KOPT-K1 (cell line): ENCODE measurements at regions not wholly inside any gene's neighbourhood (a gene's known extent, or its start where the extent isn't known, plus 50 kb on each side); places are given as distances from the start of the nearest gene placed in this dataset.
"Not testable (repeated sequence)": the region's sequence is repeated elsewhere in the genome, so short reads cannot be mapped to it uniquely, and the experiment has no call there.

Source experiments
- H3K27ac ChIP-seq: fragments of 200-600 bp; sonication (generic); 2 replicates; pipeline ENCODE4 v1.5.1; 2016; ENCODE audit warnings: antibody characterized with exemption, mild to moderate bottlenecking, low read depth, low read length; ENCODE audit not compliant: poor library complexity, severe bottlenecking
- H3K36me3 ChIP-seq: fragments of 200-600 bp; sonication (generic); 2 replicates; pipeline ENCODE4 v1.5.1; 2017; ENCODE audit warnings: antibody characterized with exemption, mild to moderate bottlenecking, low read length, moderate library complexity; ENCODE audit not compliant: insufficient read depth
- H3K9me3 ChIP-seq: fragments of 200-600 bp; sonication (generic); 2 replicates; pipeline ENCODE4 v1.5.1; 2017; ENCODE audit warnings: antibody characterized with exemption, low read length, mild to moderate bottlenecking; ENCODE audit not compliant: insufficient read depth, poor library complexity, severe bottlenecking

DNA sequence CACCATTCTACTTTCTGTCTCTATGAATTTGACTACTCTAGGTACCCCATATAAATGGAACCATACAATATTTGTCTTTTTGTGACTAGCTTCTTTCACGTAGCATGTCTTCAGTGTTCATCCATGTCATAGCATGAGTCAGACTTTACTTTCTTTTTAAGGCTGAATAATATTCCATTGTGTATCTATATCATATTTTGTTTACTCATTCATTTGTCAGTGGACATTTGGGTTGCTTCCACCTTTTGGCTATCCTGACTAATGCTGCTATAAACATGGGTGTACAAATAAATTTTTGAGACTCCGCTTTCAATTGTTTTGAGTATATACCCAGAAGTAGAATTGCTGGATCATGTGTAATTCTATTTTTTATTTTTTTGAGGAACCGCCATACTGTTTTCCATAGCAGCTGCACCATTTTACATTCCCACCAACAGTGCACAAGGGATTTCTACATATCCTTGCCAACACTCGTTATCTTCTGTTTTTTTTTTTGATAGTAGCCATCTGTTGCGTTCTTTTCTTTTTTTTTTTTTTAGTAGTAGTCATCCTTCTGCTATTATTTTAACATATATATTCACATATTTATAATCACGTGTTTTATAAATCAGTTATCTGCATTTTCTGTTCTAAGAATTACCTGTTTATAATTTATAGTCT is 158.0 kb upstream of the MED14 start:
- H3K36me3 ChIP-seq: no peaks in the 10 kb centered on the region
- H3K27ac ChIP-seq: no peak overlapping the region
- peaks cover 11% of the 10 kb centered on the region for H3K9me3 ChIP-seq

DNA sequence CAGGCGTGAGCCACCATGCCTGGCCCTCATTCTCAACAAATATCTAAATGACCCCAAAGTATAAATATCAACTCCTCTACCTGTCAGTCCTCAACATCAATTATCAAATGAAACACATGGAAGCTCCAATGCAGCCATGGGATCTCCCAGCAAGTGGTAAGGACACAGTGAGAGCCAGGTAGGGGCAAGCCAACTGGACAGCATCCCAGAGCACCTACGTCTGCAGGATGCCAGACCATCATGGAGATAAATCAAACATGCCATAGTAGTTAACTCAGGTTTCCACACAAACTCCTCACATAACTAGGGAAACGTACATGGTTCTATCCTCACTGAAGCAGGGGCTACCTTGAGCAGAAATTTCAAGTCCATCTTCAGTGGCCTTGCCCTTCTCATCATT is 159.9 kb upstream of the MED14 start:
- peaks cover 11% of the 10 kb centered on the region for H3K9me3 ChIP-seq
- no peak overlapping the region for H3K27ac ChIP-seq
- no peaks in the 10 kb centered on the region for H3K36me3 ChIP-seq

DNA sequence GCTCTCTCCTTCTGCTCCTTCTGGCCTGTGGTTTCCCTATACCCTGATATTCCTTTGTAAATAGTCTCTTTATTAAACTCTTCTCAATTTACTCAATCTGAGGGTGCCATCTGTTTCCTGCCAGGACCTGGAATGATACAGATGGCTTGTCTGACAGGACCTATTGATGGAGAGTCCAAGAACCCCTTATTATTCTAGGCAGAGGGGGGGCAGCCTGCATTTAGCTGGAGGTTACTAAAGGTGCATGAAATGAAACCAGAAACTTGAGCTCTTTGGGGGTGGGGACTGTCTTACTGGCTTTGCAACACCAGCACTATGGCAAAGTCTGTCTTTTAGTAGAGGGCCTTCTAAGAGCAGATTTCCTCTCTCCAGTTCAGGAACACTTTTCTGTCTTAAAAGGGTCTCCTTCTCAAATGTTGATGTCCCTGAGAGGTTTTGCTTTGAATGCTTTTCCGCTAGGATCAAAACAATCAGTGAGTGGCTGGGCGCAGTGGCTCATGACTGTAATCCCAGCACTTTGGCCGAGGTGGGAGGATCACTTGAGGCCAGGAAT is 162.5 kb upstream of the MED14 start:
- H3K9me3 ChIP-seq: no peaks in the 10 kb centered on the region
- no peaks in the 10 kb centered on the region for H3K36me3 ChIP-seq
- no peak overlapping the region for H3K27ac ChIP-seq

DNA sequence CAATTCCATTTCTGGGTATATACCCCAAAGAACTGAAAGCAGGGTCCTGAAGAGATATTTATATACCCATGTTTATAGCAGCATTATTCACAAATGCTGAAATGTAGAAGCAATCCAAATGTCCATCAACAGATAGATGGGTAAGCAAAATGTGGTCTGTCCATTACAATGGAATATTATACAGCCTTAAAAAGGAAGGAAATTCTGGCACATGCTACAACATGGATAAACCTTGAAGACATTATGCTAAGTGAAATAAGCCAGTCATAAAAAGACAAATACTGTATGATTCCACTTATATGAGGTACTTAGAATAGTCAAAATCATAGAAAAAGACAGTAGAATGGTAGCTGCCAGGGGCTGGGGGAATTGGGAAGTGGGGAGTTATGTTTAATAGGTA is 169.4 kb upstream of the MED14 start:
- H3K36me3 ChIP-seq, H3K27ac ChIP-seq, H3K9me3 ChIP-seq: not testable (repeated sequence)

DNA sequence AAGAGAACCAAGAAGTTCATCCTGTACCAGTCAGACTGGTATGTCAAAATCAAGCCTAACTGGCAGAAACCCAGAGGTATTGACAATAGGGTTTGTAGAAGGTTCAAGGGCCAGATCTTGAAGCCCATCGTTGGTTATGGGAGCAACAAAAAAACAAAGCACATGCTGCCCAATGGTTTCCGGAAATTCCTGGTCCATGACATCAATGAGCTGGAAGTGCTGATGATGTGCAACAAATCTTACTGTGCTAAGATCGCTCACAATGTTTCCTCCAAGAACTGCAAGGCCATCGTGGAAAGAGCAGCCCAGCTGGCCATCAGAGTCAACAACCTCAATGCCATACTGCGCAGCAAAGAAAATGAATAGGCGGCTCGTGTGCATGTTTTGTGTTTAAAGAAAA is 172.7 kb upstream of the MED14 start:
- Histone ChIP-seq H3K36me3 (no peaks in the 10 kb centered on the region), H3K27ac (no peak overlapping the region), H3K9me3 (no peaks in the 10 kb centered on the region)

DNA sequence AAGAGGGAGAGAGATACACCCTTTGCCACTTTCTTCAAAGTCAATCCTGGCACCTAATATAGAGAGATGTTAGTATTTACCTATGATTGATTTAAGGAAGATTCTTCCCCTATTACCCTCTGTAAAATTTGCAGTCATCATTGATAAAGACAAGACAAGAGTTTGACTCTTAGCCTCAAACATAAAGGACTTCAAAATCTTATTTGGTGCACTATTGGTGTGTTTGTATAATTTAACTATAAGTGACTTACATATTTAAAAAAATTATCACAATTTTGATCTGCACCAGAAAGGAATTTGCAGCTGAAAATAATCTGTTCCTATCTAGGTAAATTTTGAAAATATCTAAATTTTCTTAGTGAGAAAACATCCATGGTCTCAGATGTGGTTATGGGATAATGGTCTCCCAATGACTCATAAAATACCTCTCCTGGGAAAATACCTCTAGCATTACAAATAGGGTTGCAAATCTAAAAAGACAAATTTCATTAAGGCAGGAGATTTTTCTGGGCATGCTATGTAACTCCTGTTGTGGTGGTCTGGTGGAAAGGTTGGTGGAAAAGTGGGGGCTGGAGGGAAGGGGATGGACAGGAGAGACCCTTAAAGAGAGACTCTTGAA is 173.6 kb upstream of the MED14 start:
- Histone ChIP-seq H3K9me3 (no peaks in the 10 kb centered on the region), H3K27ac (no peak overlapping the region), H3K36me3 (no peaks in the 10 kb centered on the region)

DNA sequence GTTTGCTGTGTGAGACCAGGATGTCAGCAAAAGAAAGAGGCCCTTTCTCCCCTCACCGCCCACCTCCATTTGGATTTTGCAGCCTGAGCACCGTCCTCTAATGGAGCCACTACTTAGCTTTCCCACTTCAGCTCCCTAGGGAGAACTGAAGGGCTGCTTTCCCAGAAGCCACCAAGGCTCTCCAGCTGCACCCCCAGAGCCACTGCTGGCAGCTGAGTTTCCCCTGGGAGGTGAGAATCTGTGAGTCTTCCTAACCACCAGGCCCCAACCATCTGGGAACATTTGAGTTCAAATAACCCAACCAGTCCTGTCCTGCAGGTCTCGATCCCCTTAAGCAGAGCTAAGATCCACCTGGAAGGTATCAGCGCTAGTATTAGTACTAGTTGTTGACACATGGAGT is 173.1 kb upstream of the USP9X start:
- Histone ChIP-seq H3K36me3 (no peaks in the 10 kb centered on the region), H3K27ac (no peak overlapping the region), H3K9me3 (no peaks in the 10 kb centered on the region)

DNA sequence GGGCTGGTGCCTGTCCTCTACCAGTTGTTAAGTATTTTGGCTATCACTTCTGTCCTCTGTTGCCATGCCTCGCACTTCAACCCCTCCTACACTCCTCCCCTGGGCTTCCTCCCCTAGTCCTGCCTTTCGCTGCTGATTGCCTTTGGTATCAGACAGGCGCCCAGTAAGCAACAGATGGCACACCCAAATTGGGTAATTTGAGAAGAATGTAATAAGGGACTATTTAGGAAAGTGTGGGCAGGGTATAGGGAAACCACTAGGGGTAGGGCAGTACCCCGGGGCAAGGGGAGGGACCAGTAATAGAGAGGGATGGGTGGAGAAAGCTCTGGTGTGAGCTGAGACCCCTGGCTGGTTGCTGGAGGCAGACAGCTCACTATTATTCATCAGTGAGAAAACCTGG is 172.7 kb upstream of the USP9X start:
- Histone ChIP-seq H3K9me3 (no peaks in the 10 kb centered on the region), H3K27ac (no peak overlapping the region), H3K36me3 (no peaks in the 10 kb centered on the region)

DNA sequence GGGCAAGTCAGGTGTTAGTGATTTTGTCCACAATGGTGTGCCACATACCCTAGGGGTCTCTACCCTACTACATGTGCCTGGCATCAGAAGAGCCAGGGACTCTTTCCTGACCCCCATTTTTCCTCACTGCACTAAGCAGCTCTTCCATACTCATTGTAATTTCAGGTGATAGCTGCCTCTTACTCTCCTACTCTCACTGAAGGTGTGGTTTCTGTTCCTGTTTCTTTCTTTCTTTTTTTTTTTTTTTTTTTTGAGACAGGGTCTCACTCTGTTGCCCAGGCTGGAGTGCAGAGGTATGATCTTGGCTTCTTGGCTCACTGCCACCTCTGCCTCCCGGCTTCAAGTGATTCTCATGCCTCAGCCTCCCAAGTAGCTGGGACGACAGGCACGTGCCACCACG is 164.9 kb upstream of the USP9X start:
- Histone ChIP-seq H3K9me3 (no peaks in the 10 kb centered on the region), H3K36me3 (no peaks in the 10 kb centered on the region), H3K27ac (no peak overlapping the region)

DNA sequence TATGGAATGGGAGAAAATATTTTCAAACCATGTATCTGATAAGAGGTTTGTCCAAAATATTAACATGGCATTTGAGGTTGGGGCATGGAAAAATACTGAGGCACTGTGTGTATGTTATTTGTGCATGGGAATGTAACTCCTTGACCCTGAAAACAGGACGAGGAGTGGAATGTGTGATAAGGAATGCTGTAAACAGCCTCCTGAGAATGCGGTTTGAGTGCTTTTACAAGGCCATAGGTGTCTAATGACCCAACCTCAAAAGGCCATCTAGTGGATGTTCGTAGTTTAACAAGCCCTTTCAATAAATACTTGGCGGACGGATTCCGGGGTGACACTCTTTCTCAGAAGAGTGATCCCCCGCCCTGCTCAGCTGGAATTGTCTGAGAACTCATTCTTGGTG is 162.9 kb upstream of the USP9X start:
- Histone ChIP-seq H3K9me3 (no peaks in the 10 kb centered on the region), H3K36me3 (no peaks in the 10 kb centered on the region), H3K27ac (no peak overlapping the region)

DNA sequence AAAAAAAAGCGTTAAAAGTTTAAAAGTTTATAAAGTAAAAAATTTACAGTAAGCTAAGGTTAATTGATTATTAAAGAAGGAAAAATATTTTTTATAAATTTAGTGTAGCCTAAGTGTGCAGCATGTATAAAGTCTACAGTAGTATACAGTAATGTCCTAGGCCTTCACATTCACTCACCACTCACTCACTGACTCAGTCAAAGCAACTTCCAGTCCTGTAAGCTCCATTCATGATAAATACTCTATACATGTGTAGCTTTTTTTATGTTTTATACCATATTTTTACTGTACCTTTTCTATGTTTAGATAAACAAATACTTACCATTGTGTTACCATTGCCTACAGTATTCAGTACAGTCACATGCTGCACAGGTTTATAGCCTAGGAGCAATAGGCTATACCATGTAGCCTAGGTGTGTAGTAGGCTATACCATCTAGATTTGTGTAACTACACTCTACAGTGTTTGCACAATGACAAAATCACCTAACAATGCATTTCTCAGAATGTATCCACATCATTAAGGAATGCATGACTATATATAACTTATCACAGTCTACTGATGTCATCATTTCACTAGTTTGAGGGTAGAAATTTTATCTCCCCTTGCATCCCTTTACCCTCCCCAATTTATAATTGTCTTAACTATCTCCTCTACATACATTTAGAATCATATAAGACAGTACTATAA is 158.4 kb upstream of the USP9X start:
- not testable (repeated sequence) for H3K27ac ChIP-seq, H3K36me3 ChIP-seq, H3K9me3 ChIP-seq

DNA sequence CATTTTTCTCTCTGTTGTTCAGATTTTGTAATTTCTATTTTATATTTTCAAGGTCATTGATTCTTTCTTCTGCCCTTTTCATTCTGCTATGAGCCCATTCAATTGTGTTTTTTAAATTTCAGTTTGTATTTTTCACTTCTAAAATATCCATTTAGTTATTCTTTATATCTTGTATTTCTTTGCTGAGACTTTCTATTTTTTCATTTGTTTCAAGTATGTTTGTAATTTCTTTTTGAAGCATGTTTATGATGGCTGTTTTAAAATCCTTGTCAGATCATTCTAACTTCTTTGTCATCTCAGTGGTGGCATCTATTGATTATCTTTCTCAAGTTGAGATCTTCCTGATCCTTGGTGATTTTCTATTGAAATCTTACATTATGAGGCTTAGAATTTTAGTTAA is 157.2 kb upstream of the USP9X start:
- Histone ChIP-seq H3K27ac (no peak overlapping the region), H3K36me3 (no peaks in the 10 kb centered on the region), H3K9me3 (no peaks in the 10 kb centered on the region)

DNA sequence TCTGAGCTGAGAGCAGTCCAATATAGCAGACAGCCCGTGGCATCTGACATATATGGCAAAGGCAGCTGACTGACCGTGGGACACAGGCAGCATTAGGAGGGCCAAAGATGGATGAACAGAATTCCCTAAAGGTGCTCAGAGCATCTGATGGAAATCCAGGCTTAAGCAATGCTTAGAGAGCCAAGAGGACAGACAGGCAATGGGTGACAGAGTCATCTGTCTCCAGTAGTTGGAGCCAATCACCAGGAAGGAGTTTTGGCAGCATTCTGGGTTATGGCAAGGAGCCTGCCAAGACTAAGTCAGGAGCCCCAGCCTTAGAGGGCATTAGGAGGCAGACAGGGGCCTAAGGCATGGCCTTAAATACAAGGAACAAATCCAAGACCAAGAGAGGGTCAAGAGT is 153.3 kb upstream of the USP9X start:
- Histone ChIP-seq H3K9me3 (no peaks in the 10 kb centered on the region), H3K36me3 (no peaks in the 10 kb centered on the region), H3K27ac (no peak overlapping the region)

DNA sequence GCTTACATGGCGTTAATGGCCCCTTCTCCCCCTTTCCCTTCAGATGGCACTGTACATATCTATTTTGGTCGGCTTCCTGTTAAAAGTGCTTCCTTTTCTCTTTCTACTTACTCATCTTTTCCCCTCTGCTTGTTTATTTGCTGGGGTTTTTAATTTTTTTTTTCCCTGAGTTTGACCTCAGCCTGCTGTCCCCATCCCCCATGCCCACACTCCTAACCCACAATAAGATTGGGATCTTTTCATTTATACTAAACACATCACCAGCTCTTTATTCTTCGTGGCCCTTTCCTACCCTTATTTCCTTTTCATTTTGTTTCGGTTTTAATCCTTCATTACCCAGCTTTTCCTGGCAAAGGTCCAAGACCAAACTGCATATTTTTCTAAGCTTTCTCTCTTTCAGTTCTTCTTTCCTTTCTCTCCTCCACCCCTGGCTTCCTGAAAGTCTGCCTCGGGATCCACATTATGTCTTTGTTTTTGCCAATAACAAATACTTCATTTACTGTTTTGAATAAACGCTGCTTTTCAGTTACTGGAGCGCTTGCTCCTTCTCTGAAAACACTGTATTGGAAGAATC is 152.0 kb upstream of the USP9X start:
- H3K36me3 ChIP-seq: no peaks in the 10 kb centered on the region
- no peaks in the 10 kb centered on the region for H3K9me3 ChIP-seq
- peak overlapping the region; percentile 55 for H3K27ac ChIP-seq

DNA sequence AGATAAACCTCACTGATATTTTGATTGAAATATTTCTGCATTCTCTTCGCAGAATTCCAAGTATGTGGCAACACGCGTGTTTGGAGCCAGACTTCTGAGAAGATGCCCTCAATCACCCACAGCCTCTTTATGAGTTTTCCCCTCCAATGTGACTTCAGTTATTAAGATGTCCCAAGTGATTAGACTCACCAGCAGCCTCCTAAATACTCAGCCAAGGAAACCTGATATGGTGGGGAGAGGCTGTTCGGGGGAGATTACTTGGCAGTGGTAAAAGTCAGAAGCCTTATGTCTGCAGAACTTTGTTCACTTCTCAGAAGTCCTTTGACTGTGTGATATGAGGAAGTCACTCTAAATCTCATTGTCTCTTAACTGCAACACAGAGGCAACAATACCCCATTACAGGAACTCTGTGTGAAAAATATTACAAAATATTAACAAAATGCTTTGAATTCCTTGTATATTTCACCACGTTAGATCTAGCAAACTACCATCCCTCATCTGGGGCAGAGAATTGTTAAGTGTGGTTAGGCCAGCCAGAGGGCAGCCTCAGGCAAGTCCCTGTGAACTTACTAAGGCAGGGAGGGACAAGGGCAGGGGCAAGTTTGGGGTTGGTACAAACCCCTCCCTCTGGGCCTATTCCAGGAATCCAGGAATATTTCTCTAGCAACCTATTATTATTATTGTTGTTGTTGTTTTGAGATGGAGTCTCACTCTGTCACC is 151.4 kb upstream of the USP9X start:
- Histone ChIP-seq H3K9me3 (no peaks in the 10 kb centered on the region), H3K27ac (peak overlapping the region; percentile 55), H3K36me3 (no peaks in the 10 kb centered on the region)
